ENCODE measurements at regions not wholly inside any gene's neighbourhood (a gene's known extent, or its start where the extent isn't known, plus 50 kb on each side); places are given as distances from the start of the nearest gene placed in this dataset.

- Histone ChIP-seq H3K4me1 (peaks cover 4 to 33% of the 10 kb centered on the region in 2 donors), H3K4me3 (no peak overlapping the region), H3K27ac (no peak overlapping the region), H3K27me3 (no peaks in the 10 kb centered on the region), H3K9me3 (no peaks in the 10 kb centered on the region), H3K36me3 (no peaks in the 10 kb centered on the region)
- TF ChIP-seq, protein P1, sequence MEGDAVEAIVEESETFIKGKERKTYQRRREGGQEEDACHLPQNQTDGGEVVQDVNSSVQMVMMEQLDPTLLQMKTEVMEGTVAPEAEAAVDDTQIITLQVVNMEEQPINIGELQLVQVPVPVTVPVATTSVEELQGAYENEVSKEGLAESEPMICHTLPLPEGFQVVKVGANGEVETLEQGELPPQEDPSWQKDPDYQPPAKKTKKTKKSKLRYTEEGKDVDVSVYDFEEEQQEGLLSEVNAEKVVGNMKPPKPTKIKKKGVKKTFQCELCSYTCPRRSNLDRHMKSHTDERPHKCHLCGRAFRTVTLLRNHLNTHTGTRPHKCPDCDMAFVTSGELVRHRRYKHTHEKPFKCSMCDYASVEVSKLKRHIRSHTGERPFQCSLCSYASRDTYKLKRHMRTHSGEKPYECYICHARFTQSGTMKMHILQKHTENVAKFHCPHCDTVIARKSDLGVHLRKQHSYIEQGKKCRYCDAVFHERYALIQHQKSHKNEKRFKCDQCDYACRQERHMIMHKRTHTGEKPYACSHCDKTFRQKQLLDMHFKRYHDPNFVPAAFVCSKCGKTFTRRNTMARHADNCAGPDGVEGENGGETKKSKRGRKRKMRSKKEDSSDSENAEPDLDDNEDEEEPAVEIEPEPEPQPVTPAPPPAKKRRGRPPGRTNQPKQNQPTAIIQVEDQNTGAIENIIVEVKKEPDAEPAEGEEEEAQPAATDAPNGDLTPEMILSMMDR (IDR thresholded peaks at IDR 0.05): no peak
- intact Hi-C loops (cut with DNase I): loop anchor here (2.0 to 10.0 kb wide), 2 partner anchors 507 to 631 kb away; partner anchors contain the start of gene ARFGEF2
- no peak for DNase-seq (ENCODE audit: low spot score in 2 of 2)
Observed at GRCh38 chr20:48293671-48294070, 508.4 kb upstream of the SULF2 start.

DNA sequence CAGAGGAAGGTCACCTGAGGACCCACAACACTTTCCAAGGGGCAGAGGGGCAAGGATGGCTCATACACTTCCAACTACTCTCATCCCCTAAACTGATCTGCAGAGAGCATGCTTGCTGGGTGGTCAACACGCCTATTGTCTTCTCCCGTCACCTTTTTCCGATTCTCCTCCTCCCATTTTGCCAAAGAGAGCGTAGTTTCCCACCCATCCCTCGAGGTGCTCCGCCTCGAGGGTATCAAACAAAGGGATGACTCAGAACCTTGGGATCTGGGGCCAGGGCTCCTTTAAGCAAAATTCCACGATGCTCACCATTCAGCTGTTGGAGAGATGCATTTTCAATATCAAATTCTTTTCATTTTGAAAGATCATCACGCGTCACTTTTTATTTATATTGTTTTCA, 507.5 kb upstream of the SULF2 start:
- Histone ChIP-seq H3K4me3 (no peak overlapping the region), H3K36me3 (no peaks in the 10 kb centered on the region), H3K4me1 (peaks cover 4 to 35% of the 10 kb centered on the region in 2 donors), H3K27me3 (no peaks in the 10 kb centered on the region), H3K9me3 (no peaks in the 10 kb centered on the region), H3K27ac (no peak overlapping the region)
- intact Hi-C loops (cut with DNase I): loop anchor here (10.0 kb wide), 1 partner anchor 632 kb away; the partner anchor contains the start of gene ARFGEF2
- TF ChIP-seq, protein P1 (IDR thresholded peaks at IDR 0.05): no peak
- no peak for DNase-seq (ENCODE audit: low spot score in 2 of 2)

GRCh38 chr20:48291896-48292295, 506.6 kb upstream of the SULF2 start:
- H3K4me1 ChIP-seq: peaks cover 6 to 41% of the 10 kb centered on the region in 2 donors
- TF ChIP-seq, protein P1 (IDR thresholded peaks at IDR 0.05): no peak
- intact Hi-C loops (cut with DNase I): loop anchor here (10.0 kb wide), 1 partner anchor 633 kb away; the partner anchor contains the start of gene ARFGEF2
- H3K36me3 ChIP-seq: no peaks in the 10 kb centered on the region
- no peak overlapping the region for H3K4me3 ChIP-seq
- DNase-seq (ENCODE audit: low spot score in 2 of 2): no peak
- no peaks in the 10 kb centered on the region for H3K9me3 ChIP-seq
- no peak overlapping the region for H3K27ac ChIP-seq
- H3K27me3 ChIP-seq: no peaks in the 10 kb centered on the region

DNA sequence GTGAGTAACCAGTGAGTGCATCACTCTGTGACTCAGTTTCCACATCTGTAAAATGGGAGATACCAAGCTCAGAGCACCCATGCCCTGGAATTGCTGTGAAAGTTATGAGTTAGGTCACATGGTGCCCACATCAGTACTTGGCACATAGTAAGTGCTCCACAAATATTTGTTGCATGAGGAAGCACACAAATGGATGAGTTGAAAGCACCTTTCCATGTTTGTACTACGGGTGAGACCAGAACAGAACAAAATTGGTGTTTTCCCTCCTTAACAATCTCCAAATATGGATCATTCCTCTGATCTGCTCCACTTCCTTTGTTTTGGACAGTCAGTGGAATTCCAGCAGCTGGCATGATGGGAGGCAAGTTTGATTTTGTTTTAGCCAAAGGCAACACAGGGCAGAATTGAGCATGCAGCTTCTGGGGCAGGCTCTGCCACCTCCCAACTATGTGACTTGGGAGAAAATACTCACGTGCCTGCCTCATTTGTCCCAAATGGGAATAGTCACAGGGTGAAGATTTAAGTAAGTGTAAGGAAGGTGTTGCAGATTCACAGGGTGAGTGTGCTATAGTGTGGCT, 503.7 kb upstream of the SULF2 start:
- no peak overlapping the region for H3K4me3 ChIP-seq
- H3K4me1 ChIP-seq: peaks cover 8 to 30% of the 10 kb centered on the region in 2 donors
- H3K9me3 ChIP-seq: no peaks in the 10 kb centered on the region
- intact Hi-C loops (cut with DNase I): no loop called here
- no peaks in the 10 kb centered on the region for H3K36me3 ChIP-seq
- TF ChIP-seq, protein P1 (IDR thresholded peaks at IDR 0.05): no peak
- DNase-seq (ENCODE audit: low spot score in 2 of 2): no peak
- no peaks in the 10 kb centered on the region for H3K27me3 ChIP-seq
- H3K27ac ChIP-seq: peak overlapping the region in 1 of 2 donors; percentile 80

DNA sequence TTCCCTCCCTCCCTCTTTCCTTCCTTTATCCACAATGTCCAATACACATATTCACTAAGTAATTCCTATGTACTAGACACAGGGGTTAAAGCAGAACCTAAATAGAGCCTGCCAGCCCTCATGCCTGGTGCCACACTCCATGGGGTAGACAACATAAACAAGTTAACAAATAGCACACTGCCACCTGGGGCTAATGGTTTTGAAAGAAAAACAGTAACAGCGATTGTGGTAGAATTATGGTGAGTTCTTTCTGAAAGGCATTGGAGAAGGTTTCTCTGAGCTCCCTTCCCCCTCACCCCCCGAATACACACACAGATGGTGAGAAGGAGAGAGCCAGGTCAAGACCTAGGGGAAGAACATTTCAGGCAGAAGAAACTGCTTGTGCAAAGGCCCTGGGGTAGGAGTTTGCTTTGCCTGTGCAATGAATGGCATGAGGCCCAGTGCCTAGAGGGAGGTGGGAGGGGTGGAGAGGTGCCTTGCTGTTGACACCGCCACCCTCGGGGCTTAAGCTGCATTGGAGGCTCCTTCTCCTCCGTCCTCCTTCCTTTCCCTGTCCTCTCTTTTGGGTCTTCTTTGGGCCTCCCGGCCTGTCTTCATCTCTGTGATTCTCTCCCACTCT, 502.4 kb upstream of the SULF2 start:
- no peak for DNase-seq (ENCODE audit: low spot score in 2 of 2)
- H3K27me3 ChIP-seq: no peaks in the 10 kb centered on the region
- H3K27ac ChIP-seq: peak overlapping the region; percentile 69 to 80
- TF ChIP-seq, protein P1 (IDR thresholded peaks at IDR 0.05): no peak
- peaks cover 8 to 33% of the 10 kb centered on the region in 2 donors for H3K4me1 ChIP-seq
- H3K4me3 ChIP-seq: no peak overlapping the region
- H3K9me3 ChIP-seq: no peaks in the 10 kb centered on the region
- intact Hi-C loops (cut with DNase I): no loop called here
- no peaks in the 10 kb centered on the region for H3K36me3 ChIP-seq

Measured in ascending aorta (tissue), 2 donors.